Heart left ventricle (tissue), 13 donors: ENCODE measurements at regions not wholly inside any gene's neighbourhood (a gene's known extent, or its start where the extent isn't known, plus 50 kb on each side); places are given as distances from the start of the nearest gene placed in this dataset.

Experiments used
- POLR2A ChIP-seq, 2 donors: fragments of 450-650 bp; IDR thresholded peaks; one replicate each; pipeline ENCODE4 v1.6.1; 2017; ENCODE audit warnings: antibody characterized with exemption in 2 of 2, mild to moderate bottlenecking in 2 of 2, moderate library complexity in 2 of 2
- TF ChIP-seq, protein P1 (sequence below), 12 donors: fragments of 200-600 bp; sonication (generic) in 4 of 12; IDR thresholded peaks; one replicate each; pipeline versions ENCODE4 v1.5.0 to v1.8.0; 2018 to 2022; ENCODE audit warnings: antibody characterized with exemption in 12 of 12, mild to moderate bottlenecking in 5 of 12
- donor health status: ischemic (EF 13 %, LVEDD 7.1; RV severe dilation, severe dysfunction).
- donor health status: DM: no; HTN: yes; CAD: no.
- donor health status: DM: no; HTN: no; CAD: no.
- donor health status: ischemic (EF 25% LVEDD 6.9; RV normal size, moderate dysfunction).
- donor health status: ischemic (EF 25% LVEDD 5.7; RV mildly dilated, moderate dysfunction).
- donor health status: ischemic (EF 35%, LVEDD 5.7; RV mildly dilated, moderate dysfunction).
- donor health status: nonischemic (EF 11% LVEDD 7.7; RV severe dilation, severe dysfunction).
- donor health status: DM: yes; HTN: yes; CAD: no.
- donor health status: PGD.
- donor health status: ischemic (EF 29% LVEDD 5.4; RV normal size, mild dysfunction).
- donor health status: nonischemic (EF 23%, LVEDD 6.1; RV moderate dilation, normal function).

DNA sequence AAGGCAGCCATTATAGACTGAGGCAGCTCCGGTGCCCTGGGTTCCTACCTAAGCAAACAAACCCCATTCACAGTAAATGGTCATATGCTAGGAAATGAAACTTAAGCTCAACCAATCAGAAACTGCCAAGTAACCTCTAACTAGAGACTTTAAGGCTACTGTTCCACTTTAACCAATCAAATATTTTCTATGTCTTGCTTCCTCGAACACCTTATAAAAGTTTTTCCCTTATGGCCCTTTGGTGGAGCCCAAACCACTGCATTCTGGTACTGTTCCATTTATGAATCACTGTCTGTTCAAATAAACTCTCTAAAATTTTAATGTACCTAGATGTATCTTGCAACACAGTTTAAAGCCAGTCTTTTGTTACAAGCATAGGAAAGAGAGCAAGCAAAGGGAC, 361.1 kb downstream of the HGF start:
- TF ChIP-seq POLR2A (IDR thresholded peaks at IDR 0.05), result no peak
- TF ChIP-seq, protein P1, sequence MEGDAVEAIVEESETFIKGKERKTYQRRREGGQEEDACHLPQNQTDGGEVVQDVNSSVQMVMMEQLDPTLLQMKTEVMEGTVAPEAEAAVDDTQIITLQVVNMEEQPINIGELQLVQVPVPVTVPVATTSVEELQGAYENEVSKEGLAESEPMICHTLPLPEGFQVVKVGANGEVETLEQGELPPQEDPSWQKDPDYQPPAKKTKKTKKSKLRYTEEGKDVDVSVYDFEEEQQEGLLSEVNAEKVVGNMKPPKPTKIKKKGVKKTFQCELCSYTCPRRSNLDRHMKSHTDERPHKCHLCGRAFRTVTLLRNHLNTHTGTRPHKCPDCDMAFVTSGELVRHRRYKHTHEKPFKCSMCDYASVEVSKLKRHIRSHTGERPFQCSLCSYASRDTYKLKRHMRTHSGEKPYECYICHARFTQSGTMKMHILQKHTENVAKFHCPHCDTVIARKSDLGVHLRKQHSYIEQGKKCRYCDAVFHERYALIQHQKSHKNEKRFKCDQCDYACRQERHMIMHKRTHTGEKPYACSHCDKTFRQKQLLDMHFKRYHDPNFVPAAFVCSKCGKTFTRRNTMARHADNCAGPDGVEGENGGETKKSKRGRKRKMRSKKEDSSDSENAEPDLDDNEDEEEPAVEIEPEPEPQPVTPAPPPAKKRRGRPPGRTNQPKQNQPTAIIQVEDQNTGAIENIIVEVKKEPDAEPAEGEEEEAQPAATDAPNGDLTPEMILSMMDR (IDR thresholded peaks at IDR 0.05), result no peak
